AML-193 (cell line): ENCODE measurements at regions not wholly inside any gene's neighbourhood (a gene's known extent, or its start where the extent isn't known, plus 50 kb on each side); places are given as distances from the start of the nearest gene placed in this dataset.
A peak's percentile ranks its signal among the peaks of the same experiment; 100 is the strongest.

Source experiments
- DNase-seq, 2 experiments: peaks; one replicate each; lab custom pipeline; 2025; lab: John Stamatoyannopoulos, UW

DNA sequence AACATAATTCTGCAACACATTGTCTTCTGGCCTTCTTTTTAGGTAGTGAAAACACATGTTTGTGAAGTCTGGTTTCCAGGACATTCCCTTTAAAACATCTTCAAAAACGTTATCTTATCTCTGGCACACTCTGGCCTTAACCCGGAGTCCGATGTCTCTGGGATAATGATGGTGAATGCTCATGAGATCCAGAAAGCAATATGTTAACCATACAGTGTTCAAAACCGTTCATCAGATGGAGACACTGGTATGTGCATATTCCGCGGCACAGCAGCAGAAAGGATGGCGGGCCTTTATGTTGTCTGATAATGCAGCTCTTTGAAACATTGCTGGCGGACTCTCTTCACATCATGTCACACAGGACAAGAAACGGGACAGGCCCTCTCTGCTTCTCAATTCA is 605.2 kb downstream of the CCDC171 start:
- DNase-seq = no peak

DNA sequence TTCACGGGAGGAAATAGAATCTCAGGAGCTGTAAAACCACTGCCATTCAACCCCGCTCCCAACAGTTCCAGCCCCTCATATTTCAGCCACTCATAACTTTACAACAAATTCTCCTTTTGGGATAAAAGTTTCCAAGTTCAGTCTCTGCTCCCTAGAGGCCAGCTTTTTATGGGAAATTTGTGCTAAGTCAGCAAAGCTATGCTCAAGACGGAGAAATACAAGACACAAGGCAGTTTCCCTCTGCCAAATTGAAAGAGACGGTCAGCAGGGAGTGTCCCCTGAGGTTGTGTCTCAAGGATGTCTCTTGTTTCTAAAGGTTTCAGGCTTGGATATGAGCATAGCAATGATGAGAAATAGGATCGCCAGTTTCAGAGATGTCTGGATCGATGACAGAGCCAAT is 608.6 kb downstream of the CCDC171 start:
- DNase-seq = no peak

DNA sequence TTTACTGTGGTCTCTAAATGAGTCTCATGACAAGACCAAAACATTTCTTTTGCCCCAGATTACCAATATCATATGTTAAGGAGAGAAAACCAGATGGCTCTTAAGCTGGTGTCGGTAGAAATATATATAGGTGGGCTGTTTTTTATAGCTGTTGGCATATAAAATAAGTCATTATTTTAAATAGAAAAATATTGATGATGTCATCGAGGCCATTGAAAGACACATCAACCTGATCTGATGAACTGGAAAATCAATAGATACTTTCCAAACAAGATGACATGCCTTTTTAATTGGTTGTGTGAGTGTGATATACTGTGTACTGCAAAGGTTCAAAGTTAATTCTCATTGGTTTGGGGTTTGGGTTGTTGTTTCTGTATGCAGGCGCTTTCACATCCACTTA is 617.3 kb downstream of the CCDC171 start:
- DNase-seq = no peak

DNA sequence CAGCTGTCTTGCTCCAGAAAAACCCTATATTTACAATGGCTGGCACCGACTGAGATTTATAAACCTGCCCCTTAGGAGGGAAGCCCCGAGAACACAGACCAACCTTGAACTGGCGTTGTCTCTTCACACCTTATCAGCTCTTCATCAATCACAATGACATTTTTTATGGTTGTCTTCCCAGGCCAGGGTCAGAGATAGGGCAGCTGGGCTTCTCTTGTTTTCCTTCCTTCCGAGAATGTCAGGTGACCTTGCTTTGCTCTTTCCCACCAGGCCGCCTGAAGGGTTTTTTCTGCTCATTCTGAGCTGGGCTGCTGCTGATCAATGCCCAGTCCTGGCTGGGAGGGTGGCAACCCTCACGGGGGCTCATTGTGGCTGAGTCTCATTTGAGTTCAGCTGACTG is 619.1 kb downstream of the CCDC171 start:
- no peak for DNase-seq

DNA sequence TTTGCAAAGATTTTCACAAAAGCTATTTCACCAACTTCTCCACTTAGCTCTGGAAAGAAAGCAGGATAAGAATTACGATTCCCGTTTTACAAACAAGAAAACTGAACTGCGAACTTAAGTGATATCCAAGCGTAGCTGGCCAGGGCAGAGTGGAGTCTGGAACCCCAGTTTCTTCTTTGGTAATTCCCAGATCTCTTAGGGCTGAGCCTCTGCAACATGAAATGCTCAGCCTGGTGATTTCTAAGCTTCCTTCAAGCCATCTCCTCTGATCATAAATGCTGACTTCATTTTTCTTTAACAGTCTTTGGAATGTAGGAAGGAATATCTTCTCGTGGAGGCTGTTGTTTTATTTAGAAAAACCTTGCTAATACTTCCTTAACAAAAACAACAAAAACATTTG is 620.0 kb downstream of the CCDC171 start:
- DNase-seq = no peak

DNA sequence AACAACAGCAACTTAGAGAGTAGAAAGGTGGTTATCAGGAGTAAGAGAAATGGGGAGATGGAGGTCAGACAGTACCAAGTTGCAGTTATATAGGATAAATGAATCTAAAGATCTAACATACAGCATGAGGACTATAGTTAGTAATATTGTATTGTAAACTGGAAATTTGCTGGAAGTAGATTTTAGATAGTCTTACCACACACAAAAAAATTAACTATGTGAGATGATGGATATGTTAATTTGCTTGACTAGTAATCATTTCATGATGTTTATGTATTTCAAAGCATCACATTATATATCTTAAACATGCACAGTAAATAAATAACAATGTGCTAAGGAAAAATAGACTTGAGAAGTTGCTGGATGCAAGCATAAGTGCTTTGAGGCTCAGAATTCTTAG is 622.1 kb downstream of the CCDC171 start:
- no peak for DNase-seq

DNA sequence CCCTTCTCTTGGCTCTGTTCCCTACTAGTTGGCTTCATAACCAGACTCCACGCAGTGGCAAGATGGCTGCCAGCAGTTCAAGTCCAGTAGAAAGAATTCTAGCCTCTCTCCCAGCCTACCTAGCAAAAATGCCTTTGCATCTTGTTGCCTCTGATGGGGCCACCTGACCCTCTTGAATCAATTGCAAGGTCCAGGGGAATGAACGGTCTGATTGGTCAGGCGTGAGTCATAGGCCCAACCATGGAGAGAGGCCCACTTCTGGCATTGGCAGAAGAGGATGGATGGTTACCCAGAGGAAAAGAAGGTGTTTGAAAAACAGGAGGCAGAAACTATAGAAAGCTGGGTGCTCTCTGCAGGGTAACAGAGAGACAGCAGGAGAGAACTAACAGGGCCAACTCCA is 622.6 kb downstream of the CCDC171 start:
- no peak for DNase-seq

DNA sequence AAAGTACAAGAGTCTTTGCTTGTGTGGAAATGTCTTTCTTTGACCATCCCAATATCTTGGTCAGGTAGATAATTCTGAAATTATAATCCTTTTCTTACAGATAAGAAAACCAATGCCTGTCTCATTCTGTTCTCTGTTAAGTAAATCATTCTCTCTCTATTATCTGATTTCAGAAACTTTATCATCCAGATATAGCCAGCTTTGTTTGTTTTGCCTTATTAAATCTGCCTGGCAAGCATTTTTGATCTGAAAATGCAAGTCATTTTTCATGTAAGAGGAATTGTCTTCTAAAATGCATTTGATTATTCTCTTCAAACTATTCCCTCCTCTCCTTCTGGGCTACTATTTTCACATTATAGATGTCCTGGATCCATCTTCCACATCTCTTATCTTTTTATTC is 625.5 kb downstream of the CCDC171 start:
- DNase-seq = no peak

DNA sequence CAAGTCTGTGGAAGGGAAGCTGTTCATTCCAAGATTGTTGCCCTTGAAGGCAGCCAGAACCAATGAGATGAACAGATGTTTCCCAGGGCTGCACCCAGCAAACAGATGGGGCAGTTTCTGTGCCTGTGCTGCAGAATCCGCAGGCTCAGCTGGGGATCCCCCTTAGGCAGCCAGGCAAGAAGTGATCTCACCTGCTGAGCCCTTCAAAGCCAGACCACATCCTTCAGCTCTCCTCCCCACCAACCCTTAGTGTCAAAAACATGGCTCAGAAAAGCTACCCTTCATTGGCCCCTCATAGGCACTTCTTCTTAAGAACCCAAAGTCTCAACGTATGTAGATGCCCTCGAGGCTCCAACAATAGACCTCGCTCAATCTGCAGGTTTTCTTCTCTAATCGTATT is 626.7 kb downstream of the CCDC171 start:
- DNase-seq = no peak

DNA sequence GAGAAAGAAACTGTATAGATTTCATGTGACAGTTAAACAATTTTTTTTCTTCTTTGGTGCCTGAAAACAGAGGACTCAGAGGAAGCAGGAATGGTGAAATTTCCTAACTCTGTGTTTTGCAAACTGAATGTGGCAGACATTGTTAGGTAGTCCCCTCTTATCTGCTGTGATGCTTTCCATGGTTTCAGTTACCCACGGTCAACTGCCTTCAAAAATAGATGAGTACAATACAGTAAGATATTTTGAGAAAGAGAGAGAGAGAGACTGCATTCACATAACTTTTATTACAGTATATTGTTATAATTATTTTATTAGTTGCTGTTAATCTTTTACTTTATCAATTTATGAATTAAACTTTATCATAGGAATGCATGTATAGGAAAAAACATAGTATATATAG is 627.2 kb downstream of the CCDC171 start:
- DNase-seq = no peak

DNA sequence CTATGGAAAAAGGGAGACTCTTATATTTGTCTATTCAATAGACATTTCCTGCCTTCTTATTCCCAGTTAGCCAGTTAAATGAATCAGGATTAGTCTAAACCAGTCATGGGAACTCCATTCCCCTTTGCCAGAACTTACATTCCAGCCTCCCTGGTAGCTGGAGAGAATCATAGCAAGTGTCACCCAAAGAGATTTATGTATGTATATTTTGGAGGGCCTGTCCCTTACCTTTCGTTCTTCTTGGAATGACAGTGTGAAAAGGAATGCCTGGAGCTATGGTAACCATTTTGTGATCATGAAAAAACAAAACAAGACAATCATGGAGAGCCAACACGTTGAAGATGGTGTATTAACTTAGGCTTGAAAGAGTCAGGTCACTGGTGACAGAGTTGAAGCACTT is 627.7 kb downstream of the CCDC171 start:
- no peak for DNase-seq

DNA sequence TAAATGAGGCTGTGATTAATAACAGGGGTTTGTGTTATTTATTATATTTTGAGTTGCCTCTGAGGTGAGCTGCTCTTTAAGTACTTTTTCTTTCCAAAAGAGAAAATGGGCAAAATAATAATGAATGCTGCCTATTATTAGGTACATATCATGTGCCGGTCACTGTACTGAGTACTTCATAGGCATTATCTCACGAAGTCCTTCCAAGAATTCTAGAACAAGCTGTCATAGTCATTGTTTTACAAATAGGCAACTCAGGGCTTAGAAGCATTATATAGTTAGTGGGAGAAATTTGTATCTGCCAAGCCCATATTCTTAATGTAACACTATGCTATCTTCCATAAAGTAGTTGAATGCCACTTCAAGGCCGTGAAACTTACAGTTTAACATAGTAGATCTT is 628.7 kb downstream of the CCDC171 start:
- no peak for DNase-seq

DNA sequence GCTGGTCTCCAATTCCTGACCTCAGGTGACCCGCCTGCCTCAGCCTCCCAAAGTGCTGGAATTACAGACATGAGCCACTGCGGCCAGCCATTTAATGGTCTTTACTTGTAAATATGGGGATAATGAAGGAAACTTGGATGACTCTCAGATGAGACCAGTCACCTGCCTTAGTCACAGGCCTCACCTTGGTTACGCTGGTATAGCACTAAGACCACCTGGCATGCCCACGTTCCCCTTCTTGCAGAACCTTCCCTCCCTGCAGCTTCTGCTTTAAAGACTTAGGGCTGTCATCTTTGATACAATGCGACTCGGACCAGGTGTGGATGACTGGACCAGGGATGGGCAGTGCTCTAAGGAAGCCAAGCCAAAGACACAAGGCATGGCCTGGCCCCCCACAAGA is 629.9 kb downstream of the CCDC171 start:
- no peak for DNase-seq

DNA sequence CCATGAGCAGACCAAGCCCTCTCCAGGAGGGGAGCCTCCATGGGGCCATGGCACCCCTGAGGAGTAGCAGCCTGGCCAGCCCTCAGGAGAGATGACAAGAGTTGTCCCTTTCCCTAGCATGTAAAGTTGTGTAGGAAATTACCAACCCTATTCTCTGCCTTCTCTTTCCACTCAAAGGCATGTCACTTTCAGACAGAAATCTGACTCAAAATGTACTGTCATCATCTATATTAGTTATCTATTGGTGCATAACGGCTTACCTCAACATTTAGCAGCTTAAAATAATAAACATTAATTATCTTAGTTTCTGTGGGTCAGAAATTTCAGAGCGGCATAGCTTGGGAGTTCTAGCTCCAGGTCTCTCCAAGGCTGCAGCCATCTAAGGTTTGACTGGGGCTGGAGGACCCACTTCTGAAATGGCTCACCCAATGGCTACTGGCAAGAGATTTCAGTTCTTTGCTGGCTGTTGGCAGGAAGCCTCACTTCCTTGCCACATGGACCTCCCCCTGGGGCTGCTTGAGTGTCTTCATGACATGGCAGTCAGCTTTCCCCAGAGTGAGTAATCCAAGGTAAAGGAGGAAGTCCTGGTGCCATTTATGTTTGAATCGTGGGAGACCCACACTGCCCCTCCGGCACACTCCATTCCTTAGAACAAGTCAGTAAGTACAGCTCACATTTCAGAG is 632.3 kb downstream of the CCDC171 start:
- no peak for DNase-seq

DNA sequence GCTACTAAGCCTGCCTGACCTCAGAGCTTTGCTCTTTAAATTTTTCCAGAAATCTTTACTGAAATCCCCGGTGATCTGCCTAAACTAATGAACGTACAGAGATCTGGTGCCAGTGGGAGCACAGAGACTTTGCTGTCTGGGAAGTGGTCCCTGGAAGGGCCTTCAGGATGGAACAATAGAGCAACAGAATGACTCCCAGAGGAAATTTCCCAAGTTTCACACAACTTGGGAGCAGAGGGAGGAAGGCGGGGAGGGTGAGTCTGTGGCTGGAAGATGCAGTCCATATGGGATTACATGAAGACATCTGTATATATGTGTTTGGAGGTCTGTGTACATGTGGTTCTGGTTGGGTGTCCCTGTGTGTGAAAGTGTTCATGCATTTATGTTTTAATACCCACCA is 638.3 kb downstream of the CCDC171 start:
- DNase-seq = no peak

DNA sequence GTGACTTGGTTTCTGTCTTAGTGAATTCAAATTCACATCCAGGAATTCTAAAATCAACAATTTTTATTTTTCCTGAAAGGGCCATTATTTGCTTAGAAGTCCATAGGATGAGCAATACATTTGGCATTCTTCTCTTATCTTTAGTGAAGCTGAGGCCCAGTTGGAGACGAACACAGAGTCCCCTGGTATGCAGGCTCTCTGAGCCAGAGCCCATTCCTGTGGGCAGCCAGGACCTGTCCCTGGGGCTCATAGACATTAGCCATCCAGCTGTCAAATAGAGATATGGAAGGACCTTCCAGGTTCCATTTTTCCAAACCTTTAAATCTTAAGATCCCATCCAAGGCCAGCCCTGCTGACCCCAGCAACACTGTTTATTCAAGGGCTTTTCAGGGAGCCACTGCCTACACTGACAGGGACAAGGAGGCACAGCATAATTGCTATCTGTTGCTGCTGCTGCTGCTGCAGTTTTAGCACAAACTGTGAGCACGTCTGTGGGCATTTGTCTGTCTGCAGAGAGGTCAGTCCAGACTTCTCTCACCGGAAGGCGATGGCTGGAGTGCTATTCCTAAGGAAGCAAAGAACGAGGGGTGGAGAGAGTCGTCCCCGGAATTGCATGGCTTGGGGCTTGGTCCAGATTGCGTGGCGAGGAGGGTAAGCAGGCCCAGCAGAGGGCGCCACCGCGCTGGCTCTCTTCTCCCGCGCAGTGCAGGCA is 639.0 kb downstream of the CCDC171 start:
- peak; percentile 1 to 19 for DNase-seq

DNA sequence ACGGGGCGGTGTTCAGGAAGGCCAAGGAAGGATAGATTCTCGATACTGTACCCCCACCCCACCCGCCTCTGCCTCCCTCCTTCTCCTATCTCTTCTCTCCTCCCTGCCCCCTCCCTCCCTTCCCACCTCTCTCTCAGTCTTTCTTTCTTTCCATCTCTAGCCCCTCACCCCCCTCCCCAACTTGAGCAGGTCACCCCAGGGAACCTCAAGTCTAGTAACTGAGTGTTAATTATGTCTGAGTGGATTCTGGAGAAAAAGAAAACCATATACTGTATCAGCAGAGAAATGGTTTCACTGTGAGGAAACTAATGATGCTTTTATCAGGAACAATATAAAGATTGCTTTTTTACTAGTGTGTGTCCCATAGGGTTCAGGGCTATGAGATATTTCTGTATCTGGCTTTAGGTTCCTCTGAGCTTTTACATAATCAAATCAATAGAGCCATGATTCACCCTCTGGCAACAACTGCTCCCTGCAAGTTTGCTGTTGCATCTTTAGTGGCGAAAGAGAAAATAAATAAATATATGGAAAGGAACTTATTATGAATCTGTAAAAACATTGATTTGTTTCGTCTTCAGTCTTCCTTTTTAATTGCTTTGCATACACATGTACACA is 639.7 kb downstream of the CCDC171 start:
- DNase-seq = no peak

DNA sequence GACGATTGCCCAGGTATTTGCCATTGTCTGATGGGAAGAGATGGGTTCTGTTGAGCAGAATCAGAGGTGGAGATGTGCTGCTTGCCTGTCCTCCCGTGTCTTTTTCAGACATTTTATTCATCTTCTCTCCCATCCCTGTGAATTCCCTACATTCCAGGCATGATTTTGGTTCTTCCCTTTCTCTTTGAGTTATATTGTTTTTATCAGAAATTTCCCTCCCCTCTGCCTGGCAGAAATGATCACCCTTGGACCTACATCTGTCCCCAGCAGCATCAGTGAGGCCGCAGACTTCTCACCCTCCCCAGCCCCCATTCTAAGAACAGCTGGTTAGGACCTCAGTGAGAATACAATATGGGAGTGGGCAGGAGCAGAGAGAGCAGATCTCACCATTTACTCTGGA is 640.2 kb downstream of the CCDC171 start:
- no peak for DNase-seq

DNA sequence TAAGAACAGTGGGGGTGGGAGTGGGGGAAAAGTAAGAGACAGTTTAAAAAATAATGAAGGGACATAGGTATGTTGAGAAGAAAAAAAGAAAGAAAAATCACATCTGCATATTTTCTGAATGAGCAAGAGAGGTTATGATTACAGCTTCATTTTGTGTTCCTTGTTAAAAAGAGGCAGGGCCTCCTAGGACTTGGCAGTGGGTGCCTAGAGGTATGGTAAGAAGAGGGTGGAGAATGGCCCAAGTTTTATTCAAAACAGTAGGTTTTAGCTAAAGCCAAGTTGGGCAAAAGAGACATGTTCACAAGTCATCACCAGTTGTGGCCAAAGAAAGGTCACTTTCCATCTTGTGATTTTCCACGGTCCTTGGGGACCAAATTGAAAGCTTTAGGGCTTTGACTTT is 643.4 kb downstream of the CCDC171 start:
- no peak for DNase-seq

DNA sequence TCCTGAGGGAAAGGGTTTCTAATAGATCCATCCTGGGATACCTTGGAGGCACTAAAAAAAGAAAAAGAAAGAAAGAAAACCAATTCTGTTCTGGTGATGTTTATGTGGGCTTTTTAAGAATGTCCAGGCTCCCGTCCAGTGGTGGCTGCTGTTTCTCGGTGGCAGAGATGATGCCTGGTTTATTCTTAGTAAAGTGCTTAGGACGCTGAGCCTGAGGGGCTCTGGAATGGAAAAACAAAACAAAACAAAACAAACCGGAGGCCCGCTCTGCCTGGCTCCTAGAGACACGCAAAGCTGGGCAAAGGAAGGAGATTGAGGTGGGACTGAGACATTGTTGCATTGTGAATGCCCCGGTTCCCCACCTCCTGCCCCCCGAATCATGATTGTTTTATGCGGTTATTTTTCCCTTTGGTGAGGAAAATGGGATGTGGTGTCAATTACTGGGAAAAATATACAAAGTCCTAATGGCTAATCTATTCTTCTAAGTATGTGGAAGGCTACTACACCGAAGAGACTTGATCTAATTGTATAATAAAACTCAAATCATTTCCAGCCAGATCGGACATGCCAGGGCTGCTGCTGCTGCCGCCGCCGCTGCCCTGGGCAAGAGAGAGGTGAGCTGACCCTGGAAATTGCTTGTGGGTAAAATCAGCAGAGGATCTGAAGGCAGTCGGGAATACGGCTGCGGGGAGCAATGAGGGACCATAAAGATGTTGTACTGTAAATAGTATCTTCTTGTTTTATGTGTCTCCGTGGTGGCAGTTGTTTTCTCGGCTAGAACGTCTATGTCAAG is 644.9 kb downstream of the CCDC171 start:
- DNase-seq = no peak

DNA sequence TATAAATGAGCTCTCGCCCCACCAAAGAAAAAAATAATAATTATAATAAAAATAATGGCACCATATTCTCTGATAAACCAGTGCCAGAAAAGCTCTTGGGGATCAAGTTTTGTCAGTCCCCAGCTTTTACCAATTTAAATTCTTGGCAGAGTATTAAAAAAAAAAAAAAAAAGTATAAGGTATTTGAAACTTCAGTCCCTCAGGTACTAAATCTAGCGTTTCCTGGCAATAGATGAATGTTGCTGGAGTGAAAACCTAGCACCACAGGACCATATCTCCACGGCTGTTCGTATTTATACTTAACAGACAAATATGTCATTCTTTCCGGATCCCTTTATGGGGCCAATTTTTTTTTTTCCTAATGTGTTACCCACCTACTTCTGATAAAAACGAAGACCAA is 646.2 kb downstream of the CCDC171 start:
- DNase-seq = no peak

DNA sequence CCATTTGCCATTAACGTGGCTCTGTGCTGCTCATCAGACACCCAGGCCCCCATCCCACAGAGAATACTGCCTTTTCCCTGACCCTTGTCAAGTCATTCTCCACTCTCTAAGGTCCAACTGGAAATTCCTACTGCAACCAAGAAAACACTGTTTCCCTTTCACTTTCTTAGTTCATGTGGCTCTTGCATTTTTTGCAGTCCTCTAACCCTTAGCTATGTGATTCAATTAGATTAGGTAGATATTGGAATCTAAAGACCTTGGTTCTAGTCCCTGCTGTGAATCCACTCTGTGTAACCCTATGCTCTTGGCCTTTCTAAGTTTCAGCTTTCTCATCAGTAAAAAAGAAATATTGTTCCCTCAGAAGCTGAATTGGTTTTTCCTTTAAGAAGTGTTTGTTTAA is 649.4 kb downstream of the CCDC171 start:
- no peak for DNase-seq
